Esophagus mucosa (tissue), 1 donor: ENCODE measurements at regions not wholly inside any gene's neighbourhood (a gene's known extent, or its start where the extent isn't known, plus 50 kb on each side); places are given as distances from the start of the nearest gene placed in this dataset.

Source experiments
- ATAC-seq: fragments of 200-7000 bp; cut with Tn5 transposase; one replicate; pipeline ENCODE4 v1.9.1; 2020
- donor health status: DM: yes; HTN: yes; CAD: no.

DNA sequence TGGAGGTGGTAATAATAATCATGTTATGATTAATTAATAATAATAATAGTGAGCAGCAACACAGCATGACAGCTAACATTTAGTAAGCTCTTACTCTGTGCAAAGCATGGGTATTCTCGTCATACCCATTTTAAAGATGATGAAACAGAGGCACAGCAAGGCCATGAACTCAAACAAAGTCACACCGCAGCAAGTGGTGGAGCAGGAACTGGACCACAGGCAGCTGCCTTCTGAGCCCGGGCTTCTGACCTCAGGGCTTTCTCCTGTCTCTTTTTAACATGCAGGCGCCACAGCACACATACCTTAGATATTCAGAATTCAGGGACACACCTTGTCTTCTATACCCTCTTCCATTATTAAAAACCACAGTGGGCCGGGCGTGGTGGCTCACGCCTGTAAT lies 50.7 kb upstream of the SPATA12 start:
- no peak for ATAC-seq

DNA sequence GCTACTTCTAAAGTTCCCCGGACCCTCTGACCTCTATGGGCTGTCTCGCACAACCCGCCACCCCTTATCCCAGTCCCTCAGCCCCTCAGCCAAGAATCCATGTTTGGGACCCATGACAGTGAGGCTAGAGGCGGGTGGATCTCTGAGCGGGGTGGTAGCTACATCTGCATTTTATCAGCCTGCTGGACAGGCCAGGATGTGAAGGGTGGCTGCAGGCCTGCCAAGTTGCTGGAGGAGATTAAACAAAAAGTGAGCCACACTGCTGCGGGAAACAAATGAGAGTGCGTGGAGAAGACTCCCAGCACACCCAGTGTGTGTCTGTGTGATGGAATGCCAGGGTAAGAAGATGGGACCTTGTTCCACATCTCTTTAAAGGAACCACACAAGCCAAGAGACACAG lies 51.1 kb upstream of the SPATA12 start:
- ATAC-seq: no peak

DNA sequence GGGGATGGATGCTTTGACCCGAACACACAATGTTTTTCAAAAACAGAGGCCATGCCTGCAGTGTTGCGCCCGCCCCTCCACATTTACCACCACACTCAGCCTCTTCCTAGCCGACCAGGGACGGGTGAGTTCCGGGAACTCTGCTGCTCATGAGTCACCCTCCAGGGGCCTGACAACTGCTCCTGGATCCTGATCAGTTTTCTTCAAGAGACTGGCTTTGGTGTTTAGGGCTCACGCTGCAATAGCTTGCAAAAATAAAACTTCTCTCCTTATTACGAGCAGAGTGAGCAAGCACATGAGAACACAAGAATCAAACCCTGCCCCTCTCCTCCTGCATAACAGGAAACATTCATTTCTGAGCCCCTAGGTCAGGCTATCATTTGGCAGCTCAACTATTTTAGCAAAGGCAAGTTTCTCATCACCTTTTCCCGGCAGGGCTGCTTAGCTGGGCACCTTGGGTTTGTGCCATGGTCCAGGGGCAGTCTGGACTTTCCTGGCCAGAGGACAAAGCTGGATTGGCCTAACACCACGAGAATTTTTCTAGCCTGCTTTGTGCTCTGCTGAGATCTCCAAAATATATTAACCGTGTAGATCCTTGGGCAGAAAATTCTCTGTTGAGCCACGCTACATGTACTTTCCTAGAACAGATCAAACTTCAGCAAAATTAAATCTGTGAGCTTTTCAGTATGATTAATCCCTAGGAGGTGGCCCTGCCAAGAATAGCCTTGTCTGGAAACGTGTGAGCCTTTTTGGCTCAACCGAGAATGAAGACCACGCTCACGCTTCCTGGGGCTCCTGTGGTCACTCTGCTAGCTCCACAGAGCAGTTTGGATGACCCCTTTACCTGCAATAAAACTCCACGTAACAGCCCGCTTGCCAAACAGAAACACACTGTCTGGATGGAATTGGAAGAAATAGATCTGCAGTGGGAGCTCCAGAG lies 52.7 kb upstream of the SPATA12 start:
- ATAC-seq: peak; percentile 67

DNA sequence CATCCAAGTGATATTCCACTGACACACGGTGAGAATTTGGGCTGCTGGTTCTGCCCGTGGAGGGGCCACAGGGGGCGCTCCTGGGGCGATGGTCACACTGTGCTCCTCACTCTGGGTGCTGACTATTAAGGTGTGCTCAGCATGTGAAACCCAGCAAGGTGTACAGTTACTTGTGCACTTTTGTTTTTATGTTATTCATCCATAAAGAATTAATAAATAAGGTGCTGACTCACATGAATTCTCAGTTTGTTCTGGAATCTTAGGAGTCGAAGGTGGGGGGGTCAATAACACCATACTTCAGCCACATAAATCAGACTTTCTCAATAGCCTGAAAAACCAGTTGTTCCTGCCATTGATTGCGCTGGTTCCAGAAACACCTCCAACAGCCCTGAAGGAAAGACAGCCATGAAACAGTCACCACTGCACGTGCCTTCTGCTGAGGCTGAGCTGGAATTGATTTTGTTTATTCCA lies 53.5 kb upstream of the SPATA12 start:
- ATAC-seq: peak; percentile 85

DNA sequence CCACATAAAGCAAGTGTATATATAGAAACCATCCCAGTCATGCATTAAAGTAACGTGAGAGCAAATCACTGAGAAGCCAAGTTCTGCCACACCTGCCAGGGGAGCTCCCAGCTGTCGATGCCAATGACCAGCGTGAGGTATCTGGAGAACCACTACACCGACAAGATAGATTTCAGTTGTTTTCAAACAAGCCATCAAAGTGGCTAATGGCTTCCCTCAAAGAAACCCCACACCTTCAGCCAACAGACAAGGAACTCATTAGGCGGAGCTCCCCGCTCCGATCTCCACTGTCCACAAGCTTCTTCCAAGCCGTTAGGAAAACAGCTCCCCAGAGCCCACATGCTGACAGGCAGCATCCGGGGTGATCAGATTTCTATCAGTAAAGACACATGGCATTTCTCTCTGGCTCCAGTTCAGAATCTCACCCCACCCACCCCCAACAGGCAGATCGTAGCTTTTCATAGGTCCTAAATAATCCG lies 54.2 kb upstream of the SPATA12 start:
- ATAC-seq: no peak

DNA sequence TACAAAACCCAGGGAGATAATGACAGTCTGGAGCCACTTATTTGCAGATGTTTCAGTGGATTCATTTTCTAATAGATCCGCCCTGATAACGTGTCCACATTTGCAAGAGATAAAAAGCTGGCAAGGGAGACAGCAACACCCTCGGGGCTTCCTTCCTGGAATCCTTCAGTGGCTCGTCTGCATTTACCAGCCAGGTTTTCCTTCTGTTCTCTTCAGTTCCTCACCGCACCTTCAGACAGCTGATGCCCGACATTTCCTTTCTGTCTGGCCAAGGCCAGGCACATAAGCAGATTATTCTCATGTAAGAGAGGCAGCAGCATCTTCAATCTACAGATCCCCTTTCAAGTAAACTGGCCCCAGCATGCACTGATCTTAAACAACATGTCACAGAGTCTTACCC lies 56.2 kb upstream of the SPATA12 start:
- peak; percentile 39 for ATAC-seq

DNA sequence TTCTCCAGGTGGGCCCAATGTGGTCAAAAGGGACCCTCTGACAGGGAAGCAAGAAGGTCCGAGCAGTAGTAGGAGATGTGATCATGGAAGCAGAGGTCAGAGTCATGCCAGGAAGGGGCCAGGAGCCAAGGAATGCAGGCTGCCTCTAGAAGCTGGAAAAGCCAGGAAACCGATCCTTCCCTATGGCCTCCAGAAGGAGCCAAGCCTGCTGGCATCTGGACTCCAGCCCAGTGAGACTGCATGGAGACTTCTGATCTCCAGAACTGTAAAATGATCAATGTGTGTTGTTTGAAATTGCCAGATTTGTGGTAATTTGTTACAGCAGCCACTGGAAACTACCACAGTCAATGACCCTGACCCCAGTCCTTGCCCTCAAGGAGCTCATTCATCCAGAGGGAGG lies 56.8 kb upstream of the SPATA12 start:
- ATAC-seq: no peak

DNA sequence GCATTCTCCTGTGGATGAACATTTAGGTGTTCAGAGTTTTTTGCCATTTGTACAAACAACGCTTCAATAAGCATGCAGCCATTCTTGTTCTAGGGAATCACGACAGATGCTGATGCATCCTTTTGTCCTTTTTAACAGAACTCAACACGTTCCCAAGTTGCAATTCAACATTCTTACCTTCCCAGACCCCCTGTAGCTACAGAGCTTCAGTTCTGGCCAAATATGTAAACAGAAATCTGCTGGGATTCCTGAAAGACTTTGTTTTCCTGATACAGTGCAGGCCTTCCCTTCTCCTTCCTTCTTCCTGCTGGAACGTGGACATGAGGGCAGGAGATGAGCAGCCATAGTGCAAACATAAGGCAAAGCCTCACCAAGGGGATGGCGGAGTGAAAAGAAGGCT lies 59.1 kb upstream of the SPATA12 start:
- no peak for ATAC-seq

DNA sequence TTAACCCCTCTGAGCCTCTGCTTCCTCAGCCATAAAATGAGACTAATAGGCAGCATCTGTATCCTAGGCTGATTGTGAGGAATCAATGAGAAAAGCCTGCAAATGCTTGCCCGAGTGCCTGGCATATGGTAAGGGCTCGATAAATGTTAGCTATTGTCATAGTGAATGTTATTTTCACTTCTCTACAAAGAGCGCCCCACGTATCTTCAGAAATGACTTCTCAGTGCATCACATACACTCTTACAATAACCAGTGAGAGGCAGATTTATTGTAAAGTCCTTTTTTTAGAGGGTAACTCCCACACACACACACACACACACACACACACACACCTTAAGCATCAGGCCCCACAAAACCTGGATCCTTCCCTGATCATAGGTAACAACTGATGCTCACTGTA lies 60.5 kb upstream of the SPATA12 start:
- ATAC-seq: no peak

DNA sequence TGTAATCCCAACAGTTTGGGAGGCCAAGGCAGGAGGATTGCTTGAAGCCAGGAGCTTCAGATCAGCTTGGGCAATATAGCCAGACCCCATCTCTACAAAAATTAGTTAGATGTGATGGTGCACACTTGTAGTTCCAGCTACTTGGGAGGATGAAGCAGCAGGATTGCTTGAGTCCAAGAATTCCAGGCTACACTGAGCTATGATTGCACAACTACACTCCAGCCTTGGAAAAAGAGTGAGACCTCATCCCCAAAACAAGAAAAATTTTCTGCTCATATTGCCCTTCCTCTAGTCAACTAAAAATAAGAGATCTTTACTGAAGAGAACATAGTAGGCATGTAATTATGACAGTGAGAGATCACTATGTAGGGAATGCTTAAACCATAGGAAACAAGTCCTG lies 60.9 kb upstream of the SPATA12 start:
- ATAC-seq: no peak

DNA sequence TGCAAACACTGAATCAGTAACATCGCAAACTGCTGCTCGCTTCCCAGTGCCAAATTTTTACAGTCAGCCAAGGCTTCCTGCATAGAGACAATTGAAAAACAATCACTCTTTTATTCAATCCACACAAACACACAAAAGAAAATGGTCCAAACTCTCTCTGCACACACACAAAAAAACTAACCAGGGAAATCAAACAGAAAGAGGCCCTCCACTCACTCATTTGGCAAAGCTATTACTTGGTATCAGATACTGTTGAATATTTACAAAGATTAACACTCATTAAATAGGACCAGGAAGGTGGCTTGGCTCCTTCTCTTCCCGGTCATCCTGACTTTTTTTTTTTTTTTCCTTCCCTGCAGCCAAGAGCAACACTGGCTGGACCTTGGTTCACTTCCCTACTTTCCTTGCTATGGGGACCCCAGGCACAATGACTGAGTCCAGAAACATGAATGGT lies 62.4 kb upstream of the SPATA12 start:
- no peak for ATAC-seq

DNA sequence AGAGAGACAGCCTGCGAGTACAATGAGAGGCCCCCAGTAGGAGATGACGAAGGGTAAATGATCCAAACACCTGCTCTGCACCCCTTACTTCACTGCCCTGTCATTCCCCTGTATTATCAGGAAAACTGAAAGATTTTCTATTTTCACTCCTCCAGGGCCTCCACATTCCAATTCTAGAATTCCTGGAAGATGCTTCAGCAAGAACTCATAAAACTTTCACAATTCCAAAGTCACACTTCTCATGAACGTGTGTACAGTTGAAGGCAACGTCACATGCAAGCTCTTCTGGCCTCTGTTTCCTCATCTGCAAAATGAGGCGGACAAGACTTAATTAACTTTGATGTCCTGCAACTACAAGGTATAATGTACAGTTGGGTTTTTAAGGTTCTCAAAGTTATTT lies 62.8 kb upstream of the SPATA12 start:
- ATAC-seq: no peak

DNA sequence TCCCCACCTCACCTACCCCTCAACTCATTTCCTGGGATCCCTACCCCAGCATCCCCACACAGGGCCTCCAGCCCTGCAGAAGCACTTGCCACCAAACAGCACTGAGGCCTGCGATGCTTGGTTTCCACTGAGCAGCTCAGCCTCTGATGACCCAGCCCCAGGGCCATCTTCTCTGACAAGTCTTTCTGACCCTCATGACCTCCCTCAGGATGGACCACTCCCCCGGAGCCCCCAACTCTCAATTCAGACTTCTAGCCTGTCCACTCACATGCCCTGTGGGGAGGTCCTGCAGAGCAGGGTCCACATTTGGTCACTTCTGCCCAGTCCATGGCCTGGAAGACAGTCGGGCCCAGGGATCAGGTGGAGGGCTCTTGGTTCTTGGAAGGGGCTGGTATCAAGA lies 63.4 kb upstream of the SPATA12 start:
- ATAC-seq: no peak

DNA sequence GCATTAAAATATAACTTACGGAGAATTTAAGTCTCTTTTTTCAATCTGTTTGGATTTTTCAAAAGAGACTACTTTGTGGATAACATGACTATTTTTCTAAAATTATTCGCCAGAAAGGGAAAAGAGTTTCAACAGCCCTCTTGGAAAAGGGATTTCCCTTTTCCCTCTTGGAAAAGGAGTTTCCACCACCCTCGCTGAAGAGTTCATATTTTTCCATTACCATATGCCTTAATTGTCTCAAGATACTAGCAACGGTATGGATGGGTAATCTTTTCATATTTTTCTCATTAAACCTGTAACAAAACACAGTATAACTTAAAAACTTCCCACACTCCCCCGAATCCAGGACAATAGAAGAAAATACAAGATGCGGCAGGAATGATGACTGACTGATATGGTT lies 66.1 kb upstream of the SPATA12 start:
- ATAC-seq: no peak

DNA sequence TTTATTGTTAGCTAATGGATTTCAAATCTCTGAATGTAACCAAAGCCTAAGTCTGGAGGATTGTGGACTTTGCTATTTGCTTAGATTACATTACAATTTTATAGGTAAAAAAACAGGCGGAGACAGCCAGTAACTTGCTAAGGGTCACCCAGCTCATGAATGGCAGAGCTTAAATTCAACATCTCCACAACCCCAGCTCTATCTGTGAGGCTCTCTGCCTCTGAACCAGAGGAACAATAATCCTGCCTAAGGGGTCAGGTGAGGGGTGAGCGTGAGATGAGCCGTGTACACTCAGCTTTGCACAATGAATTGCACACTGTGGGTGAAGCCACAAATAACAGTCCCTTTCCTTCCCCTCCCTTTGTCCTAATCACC lies 69.8 kb upstream of the SPATA12 start:
- no peak for ATAC-seq

DNA sequence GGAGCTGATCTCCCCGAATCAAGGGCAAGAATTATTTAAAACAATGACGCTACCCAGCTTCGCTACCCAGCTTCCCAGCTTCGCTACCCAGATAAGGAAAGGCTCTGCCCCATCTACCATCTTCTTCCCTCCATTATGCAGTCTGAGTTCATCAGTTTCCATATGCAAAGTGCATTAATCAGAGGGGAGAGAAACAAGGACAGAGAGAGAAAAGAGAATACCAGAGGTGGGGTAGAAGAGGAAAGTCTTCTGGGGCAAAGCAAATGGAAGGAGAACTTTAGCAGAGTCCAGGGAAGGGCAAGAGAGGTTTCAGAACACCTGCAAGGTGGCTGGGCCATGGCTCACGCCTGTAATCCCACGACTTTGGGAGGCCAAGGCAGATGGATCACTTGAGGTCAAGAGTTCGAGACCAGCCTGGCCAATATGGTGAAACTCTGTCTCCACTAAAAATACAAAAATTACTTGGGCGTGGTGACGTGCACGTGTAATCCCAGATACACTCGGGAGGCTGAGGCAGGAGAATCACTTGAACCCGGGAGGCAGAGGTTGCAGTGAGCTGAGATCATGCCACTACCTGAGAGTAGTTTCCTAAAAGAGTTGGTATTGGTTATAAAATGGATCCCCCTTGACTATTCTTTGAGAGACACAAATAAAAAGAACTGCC lies 70.4 kb upstream of the SPATA12 start:
- no peak for ATAC-seq

DNA sequence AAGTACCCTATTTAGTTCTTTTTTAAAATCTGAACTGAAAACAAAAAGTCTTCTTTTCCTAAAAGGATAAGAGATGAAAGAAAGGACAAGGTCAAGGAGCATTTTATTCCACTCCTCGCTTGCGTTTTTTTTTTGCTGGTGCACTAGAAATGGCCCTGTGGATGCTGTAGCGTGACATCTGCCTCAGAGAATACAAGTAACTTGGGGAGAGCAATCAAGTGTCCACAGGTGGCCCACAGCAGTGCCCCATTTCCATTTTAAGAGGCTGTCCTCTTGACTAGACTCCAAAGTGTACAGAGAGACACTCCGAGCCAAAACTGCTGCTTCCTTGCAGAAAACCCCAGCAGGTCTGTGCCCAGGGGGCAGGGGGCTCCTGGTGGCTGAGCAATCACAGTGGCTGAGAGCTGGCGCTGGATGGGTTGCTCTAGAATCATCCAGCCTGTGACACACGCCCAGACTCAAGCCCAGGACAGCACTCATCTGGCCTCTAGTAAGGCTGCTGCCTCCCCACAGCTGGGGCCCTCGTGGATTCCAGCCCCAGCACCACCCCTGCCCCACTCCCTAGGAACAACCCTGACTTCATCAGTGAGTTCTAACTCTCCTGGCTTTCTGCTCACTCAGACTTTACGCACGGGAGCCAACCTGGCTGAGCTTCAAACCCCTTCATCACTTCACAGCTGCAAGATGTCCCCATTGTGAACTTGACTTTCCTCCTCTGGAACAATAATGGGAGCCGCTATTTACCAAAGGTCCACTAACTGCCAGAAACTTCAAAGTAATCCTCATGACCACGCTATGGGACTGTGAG lies 71.1 kb upstream of the SPATA12 start:
- ATAC-seq: peak; percentile 14

DNA sequence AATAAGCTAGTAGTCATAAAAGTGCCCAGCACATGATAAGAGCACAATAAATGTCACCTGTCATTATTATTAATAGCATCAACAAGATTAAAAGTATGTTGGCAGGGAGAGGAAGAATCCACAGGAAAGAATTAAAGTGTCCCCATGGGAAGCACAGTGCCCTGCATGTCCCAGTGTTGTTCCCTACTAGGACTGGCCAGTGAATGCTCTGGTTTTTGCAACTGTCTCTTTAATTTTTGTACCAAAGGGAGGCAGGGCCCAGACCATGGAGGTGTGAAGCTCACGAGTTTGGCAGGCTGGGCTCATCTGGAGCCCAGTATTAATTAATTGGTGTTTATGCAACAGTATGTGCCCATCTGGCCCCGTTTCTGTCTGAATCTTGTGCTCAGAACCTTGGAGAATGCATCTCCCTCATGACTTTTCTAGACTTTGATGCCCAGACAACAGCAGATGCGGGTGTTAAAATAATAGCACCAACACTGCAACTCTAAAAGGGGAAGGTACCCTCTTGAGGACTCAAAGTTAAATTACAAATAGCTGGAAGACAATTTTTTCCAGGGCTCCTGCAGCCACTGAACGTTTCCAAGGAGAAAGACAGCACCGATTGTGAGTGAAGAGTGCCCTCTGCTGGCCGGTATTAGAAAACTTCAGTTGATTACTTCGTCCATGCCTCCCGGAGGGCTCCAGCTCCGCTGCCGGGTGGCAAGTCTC lies 71.9 kb upstream of the SPATA12 start:
- ATAC-seq: peak; percentile 67

DNA sequence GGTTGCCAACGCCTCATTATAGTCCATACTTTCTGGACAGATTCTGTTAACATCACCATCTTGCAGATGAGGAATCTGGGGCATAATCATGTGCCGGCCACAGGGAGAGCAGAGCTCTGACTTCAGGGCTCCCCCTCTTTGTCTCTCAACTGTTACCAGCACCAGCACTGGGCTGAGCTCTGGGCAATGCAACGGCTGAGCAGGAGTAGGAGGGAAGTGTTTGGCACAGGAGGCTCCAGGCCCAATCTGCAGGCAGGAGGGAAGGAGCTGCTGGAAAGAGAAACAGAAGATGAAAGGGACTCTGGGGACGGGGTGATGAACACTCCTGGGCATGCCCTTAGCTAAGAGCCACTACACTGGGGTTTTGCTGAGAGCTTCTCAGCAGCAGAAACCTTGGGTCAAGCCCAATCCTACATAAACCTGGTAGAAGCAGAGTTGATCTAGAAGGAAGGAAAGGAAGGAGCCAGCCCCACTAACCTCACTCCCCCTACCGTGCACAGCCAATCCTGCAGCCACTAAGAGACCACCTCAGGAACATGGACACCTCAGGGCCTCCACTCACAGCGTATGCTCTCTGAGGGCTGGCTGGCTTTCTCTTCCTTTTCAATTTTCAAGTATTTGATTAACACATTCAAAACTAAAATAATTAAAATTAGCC lies 73.1 kb upstream of the SPATA12 start:
- no peak for ATAC-seq

DNA sequence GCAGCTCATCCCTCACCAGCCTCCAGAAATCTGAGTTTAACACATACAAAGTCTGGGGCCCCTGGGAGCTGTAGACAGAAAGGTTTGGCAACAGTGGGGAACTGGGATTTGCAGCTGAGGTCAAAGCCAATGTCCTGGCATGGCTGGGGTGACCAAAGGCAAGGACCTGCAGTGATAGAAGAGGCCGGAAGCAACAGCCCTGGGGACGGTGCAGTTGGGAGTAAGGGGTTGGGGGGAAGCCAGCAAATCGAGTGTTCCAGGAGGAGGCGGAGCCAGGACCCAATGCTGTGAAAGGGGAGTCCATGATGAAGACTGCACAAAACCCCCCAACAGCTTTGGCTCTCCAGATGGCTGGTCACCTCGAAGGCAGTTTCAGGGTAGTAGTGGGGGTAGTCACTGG lies 74.1 kb upstream of the SPATA12 start:
- no peak for ATAC-seq

DNA sequence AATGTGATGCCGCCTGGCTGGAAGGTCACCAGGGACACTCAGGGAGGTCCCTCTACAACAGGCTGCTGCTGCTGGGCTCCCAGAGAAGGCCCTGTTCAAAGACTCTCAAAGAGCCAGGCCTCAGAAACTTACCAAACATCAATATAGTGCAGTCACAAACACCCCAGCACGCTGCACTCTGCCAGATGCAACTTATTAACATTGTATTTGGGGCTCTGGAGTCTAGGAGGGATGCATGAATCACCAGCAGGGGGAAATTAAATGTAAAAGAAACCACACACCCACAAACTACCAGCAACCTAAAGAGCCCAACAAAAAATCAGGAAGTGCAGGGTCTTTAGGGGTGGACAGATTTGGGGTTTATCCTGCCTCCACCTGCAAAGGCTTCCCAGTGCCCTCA lies 74.6 kb upstream of the SPATA12 start:
- ATAC-seq: no peak

DNA sequence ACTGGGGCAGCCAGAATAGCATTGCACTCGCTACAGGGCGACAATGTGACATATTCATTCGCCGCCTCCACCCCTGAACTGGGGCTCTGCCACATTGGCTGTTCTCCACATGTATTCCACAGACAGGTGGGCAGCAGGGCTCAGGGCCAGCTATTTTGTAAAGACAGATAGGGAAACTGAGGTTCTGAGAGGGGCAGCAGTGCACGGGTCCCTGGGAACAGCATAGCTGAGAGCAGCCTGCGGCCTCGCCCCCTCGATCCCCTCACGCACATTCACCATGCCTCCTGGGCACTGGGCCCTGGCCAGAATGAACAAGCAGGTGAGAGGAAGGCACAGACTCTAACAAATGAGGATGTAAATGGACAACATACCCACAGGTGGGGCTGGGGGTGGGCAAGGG lies 75.0 kb upstream of the SPATA12 start:
- ATAC-seq: no peak
